ENCODE measurements at regions not wholly inside any gene's neighbourhood (a gene's known extent, or its start where the extent isn't known, plus 50 kb on each side); places are given as distances from the start of the nearest gene placed in this dataset.

GRCh38 chr17:71023249-71024030 lies 854.1 kb downstream of the KCNJ2 start:
- no TSS peak for BruUV-seq (replicated peaks)

GRCh38 chr17:71024172-71024571 lies 854.8 kb downstream of the KCNJ2 start:
- DNase-seq (ENCODE audit: low read depth, low spot score) (no peak), ATAC-seq (no peak)
- TF ChIP-seq CTCF (IDR thresholded peaks at IDR 0.05), result no peak
- Histone ChIP-seq H3K27me3 (ENCODE audit: control insufficient read depth, insufficient read depth, low read length) (peaks cover 2% of the 10 kb centered on the region; the same call in 1 of the 2 replicates), H3K9me3 (ENCODE audit: control insufficient read depth, insufficient read depth, low read depth, low read length) (no peaks in the 10 kb centered on the region), H3K36me3 (ENCODE audit: control insufficient read depth, insufficient read depth, low read length) (no peaks in the 10 kb centered on the region), H3K4me1 (ENCODE audit: control insufficient read depth, insufficient read depth, low read length) (no peaks in the 10 kb centered on the region), H3K4me3 (ENCODE audit: low read depth in 2 of 2, low read length in 2 of 2) (no peak overlapping the region), H3K27ac (ENCODE audit: low read length) (no peak overlapping the region)
- BruUV-seq (replicated peaks), result no TSS peak
- POLR2A ChIA-PET, result no interaction called here
- CTCF ChIA-PET, result no interaction called here
- intact Hi-C loops (cut with micrococcal nuclease; ENCODE audit: unreplicated experiment), result no loop called here
- in situ Hi-C loops (cut with HindIII; ENCODE audit: low pct_unique_long_range_greater_than_20kb, low sequenced_read_pairs), result no loop called here

More at GRCh38 chr17:71023249-71024030, 854.1 kb downstream of the KCNJ2 start:
- ChIA-PET CTCF (no interaction called here), POLR2A (no interaction called here)
- TF ChIP-seq POLR2AphosphoS5 (IDR thresholded peaks at IDR 0.05; ENCODE audit: low read depth, low read length) (no peak), CTCF (IDR thresholded peaks at IDR 0.05) (no peak), TCF7L2 (IDR thresholded peaks at IDR 0.05; ENCODE audit: low read depth, low read length) (no peak), SIN3A (IDR thresholded peaks at IDR 0.05; ENCODE audit: borderline replicate concordance, insufficient read depth, low read depth, low read length) (no peak), REST (IDR thresholded peaks at IDR 0.05; ENCODE audit: insufficient read depth in 1 of 2, low read depth in 2 of 2, low read length in 1 of 2) (no peak)
- ATAC-seq (no peak), DNase-seq (ENCODE audit: low read depth, low spot score) (no peak)
- no peaks in the 10 kb centered on the region for H3K4me1 ChIP-seq (ENCODE audit: control insufficient read depth, insufficient read depth, low read length)
- no peak overlapping the region for H3K27ac ChIP-seq (ENCODE audit: low read length)
- in situ Hi-C loops (cut with HindIII; ENCODE audit: low pct_unique_long_range_greater_than_20kb, low sequenced_read_pairs), result no loop called here
- H3K4me3 ChIP-seq (ENCODE audit: low read depth in 2 of 2, low read length in 2 of 2), result no peak overlapping the region
- peaks cover 2% of the 10 kb centered on the region; the same call in 1 of the 2 replicates for H3K27me3 ChIP-seq (ENCODE audit: control insufficient read depth, insufficient read depth, low read length)
- H3K36me3 ChIP-seq (ENCODE audit: control insufficient read depth, insufficient read depth, low read length), result no peaks in the 10 kb centered on the region
- intact Hi-C loops (cut with micrococcal nuclease; ENCODE audit: unreplicated experiment), result no loop called here
- no peaks in the 10 kb centered on the region for H3K9me3 ChIP-seq (ENCODE audit: control insufficient read depth, insufficient read depth, low read depth, low read length)

All from Panc1 (cell line).